OCI-LY7 (cell line): ENCODE measurements at regions not wholly inside any gene's neighbourhood (a gene's known extent, or its start where the extent isn't known, plus 50 kb on each side); places are given as distances from the start of the nearest gene placed in this dataset.

Experiments
- BruUV-seq: library from RNA; stranded (reverse); fragments of 400-500 nt; replicated peaks from 2 replicates; lab custom pipeline; 2021; lab: Mats Ljungman, UMichigan
- CTCF ChIA-PET: fragments of 300-600 bp; sonication (Branson Sonifier 250); formaldehyde crosslinking; loops from one replicate; lab custom pipeline; 2022; ENCODE audit warnings: antibody characterized with exemption; ENCODE audit not compliant: unreplicated experiment; lab: Charles Lee
- POLR2A ChIA-PET: fragments of 300-600 bp; sonication (Branson Sonifier 250); formaldehyde crosslinking; loops from one replicate; lab custom pipeline; 2022; ENCODE audit warnings: antibody characterized with exemption; lab: Charles Lee
- DNase-seq: peaks from one replicate; pipeline ENCODE4 v3.0.0-alpha.2; 2015; ENCODE audit warnings: low spot score
- H2AFZ ChIP-seq: fragments of 200-600 bp; sonication (generic), shearing (Covaris generic); 2 replicates; pipeline ENCODE4 v1.6.1; 2014; ENCODE audit warnings: mild to moderate bottlenecking, antibody characterized with exemption, low read length, moderate library complexity
- H3K27ac ChIP-seq: fragments of 200-600 bp; sonication (generic); 2 replicates; pipeline ENCODE4 v1.5.1; 2014; ENCODE audit warnings: mixed run types, low read depth, mild to moderate bottlenecking, moderate library complexity, low read length, inconsistent platforms; ENCODE audit not compliant: poor library complexity, severe bottlenecking
- H3K36me3 ChIP-seq: fragments of 200-600 bp; sonication (generic); 2 replicates; pipeline ENCODE4 v1.6.1; 2014; ENCODE audit warnings: mild to moderate bottlenecking, antibody characterized with exemption, low read length, moderate library complexity, mixed read lengths; ENCODE audit not compliant: insufficient read depth
- H3K4me1 ChIP-seq: fragments of 200-600 bp; sonication (generic); 2 replicates; pipeline ENCODE4 v1.5.1; 2014; ENCODE audit warnings: mild to moderate bottlenecking, low read length; ENCODE audit not compliant: insufficient read depth, poor library complexity, severe bottlenecking
- H3K4me2 ChIP-seq: fragments of 200-600 bp; sonication (generic); 2 replicates; pipeline ENCODE4 v1.6.1; 2014; ENCODE audit warnings: mild to moderate bottlenecking, low read length
- H3K4me3 ChIP-seq: fragments of 200-600 bp; sonication (generic); 2 replicates; pipeline ENCODE4 v1.5.1; 2014; ENCODE audit warnings: mild to moderate bottlenecking, low read depth, low read length; ENCODE audit not compliant: poor library complexity, severe bottlenecking
- H3K79me2 ChIP-seq: fragments of 200-600 bp; sonication (generic); 2 replicates; pipeline ENCODE4 v1.6.1; 2016; ENCODE audit warnings: low read depth, mild to moderate bottlenecking, low read length, moderate library complexity, mixed read lengths; ENCODE audit not compliant: insufficient read depth
- H3K9me2 ChIP-seq: fragments of 200-600 bp; sonication (generic); 2 replicates; pipeline ENCODE4 v1.6.1; 2016; ENCODE audit warnings: mild to moderate bottlenecking, low read length, mixed read lengths; ENCODE audit not compliant: insufficient read depth
- H3K9me3 ChIP-seq: fragments of 200-600 bp; sonication (generic); 2 replicates; pipeline ENCODE4 v1.6.1; 2014; ENCODE audit warnings: mild to moderate bottlenecking, mixed run types, low read length, mixed read lengths
- H4K20me1 ChIP-seq: fragments of 200-600 bp; sonication (generic); 2 replicates; pipeline ENCODE4 v1.6.1; 2014; ENCODE audit warnings: mild to moderate bottlenecking, antibody characterized with exemption, low read length, moderate library complexity, mixed read lengths; ENCODE audit not compliant: insufficient read depth
- EZH2phosphoT487 ChIP-seq: fragments of 200-600 bp; sonication (generic); IDR thresholded peaks from 2 replicates; pipeline ENCODE4 v1.6.1; 2018; ENCODE audit warnings: low read depth, borderline replicate concordance, mild to moderate bottlenecking, mixed run types, antibody characterized with exemption, low read length, moderate library complexity, mixed read lengths
- intact Hi-C: fragments of 100-400 bp; cut with micrococcal nuclease; formaldehyde crosslinking; loops from one replicate; pipeline ENCODE4 v1.10.0; 2022; ENCODE audit not compliant: unreplicated experiment
- TF ChIP-seq, protein P1 (sequence below): fragments of 200-600 bp; sonication (generic); conservative IDR thresholded peaks from 2 replicates; pipeline ENCODE4 v1.5.1; 2014; ENCODE audit warnings: mild to moderate bottlenecking, antibody characterized with exemption, low read length, moderate library complexity, mixed read lengths

DNA sequence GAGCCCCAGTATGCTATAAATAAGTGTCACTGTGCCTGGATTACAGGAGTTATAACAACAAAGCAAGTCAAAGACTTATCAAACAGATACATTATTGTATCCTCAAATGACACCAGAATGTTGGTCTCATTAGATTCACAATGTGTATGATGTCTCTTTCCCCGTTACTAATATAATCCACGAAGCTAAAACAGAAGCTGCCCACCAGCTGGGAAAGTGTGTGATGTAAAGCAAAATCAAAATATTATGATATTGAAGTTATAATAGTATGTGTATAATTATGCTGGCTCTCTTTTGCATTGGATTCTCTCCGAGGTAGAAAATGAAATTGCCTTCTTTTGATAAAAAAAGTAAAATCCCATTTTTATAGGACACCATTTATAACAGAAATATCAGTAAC is 127.3 kb upstream of the MAN2A1 start:
- intact Hi-C loops, result no loop called here
- no peaks in the 10 kb centered on the region for H3K9me2 ChIP-seq
- H3K9me3 ChIP-seq, result no peaks in the 10 kb centered on the region
- no peak for DNase-seq
- H3K36me3 ChIP-seq, result no peaks in the 10 kb centered on the region
- H2AFZ ChIP-seq, result no peak overlapping the region
- no TSS peak for BruUV-seq
- H3K4me3 ChIP-seq, result no peak overlapping the region
- TF ChIP-seq, protein P1, sequence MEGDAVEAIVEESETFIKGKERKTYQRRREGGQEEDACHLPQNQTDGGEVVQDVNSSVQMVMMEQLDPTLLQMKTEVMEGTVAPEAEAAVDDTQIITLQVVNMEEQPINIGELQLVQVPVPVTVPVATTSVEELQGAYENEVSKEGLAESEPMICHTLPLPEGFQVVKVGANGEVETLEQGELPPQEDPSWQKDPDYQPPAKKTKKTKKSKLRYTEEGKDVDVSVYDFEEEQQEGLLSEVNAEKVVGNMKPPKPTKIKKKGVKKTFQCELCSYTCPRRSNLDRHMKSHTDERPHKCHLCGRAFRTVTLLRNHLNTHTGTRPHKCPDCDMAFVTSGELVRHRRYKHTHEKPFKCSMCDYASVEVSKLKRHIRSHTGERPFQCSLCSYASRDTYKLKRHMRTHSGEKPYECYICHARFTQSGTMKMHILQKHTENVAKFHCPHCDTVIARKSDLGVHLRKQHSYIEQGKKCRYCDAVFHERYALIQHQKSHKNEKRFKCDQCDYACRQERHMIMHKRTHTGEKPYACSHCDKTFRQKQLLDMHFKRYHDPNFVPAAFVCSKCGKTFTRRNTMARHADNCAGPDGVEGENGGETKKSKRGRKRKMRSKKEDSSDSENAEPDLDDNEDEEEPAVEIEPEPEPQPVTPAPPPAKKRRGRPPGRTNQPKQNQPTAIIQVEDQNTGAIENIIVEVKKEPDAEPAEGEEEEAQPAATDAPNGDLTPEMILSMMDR, result no peak
- TF ChIP-seq EZH2phosphoT487, result no peak
- no peaks in the 10 kb centered on the region for H3K79me2 ChIP-seq
- H3K4me1 ChIP-seq, result no peaks in the 10 kb centered on the region
- ChIA-PET POLR2A (interaction anchor here (0.6 kb wide), 1 partner anchor 1269 kb away, joined by 3 read pairs; no protein-coding TSS in a partner anchor), CTCF (no interaction called here)
- no peak overlapping the region for H3K4me2 ChIP-seq
- H3K27ac ChIP-seq, result no peak overlapping the region
- H4K20me1 ChIP-seq, result no peaks in the 10 kb centered on the region

DNA sequence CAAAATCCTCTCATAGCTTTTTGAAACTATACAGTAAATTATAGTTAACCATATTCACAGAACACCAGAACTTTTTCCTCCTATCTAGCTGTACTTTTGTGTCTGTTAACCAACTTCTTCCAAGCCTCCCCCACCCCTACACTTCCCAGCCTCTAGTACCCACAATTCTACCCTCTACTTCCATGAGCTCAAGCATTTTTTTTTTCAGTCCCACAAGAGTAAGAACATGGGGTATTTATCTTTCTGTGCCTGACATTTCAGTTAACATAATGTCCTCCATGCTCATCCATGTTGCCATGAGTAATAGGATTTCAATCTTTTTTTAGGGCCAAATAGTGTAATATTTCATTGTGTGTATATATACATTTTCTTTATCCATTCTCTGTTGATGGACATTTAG is 128.3 kb upstream of the MAN2A1 start:
- Histone ChIP-seq H3K9me3 (no peaks in the 10 kb centered on the region), H3K4me2 (no peak overlapping the region), H3K36me3 (no peaks in the 10 kb centered on the region), H3K4me1 (no peaks in the 10 kb centered on the region), H3K4me3 (no peak overlapping the region), H3K79me2 (no peaks in the 10 kb centered on the region), H4K20me1 (no peaks in the 10 kb centered on the region), H3K27ac (no peak overlapping the region), H3K9me2 (no peaks in the 10 kb centered on the region), H2AFZ (no peak overlapping the region)
- TF ChIP-seq, protein P1, result no peak
- TF ChIP-seq EZH2phosphoT487, result no peak
- ChIA-PET CTCF (no interaction called here), POLR2A (no interaction called here)
- DNase-seq, result no peak
- intact Hi-C loops, result no loop called here
- BruUV-seq, result no TSS peak

DNA sequence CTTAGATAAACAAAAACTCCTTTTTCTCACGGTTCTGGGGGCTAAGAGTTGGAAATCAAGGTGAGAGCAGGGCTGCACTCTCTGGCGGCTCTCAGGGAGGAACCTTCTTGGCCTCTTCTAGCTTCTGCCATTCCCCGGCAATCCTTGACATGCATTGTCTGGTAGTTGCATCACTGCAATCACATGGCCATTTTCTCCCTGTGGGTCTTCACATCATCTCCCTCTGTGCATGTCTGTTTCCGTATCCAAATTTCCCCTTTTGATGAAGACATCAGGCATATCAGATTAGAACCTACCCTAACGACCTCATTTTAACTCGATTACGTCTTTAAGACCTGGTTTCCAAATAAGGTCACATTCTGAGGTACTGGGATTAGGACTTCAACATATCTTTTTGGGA is 129.2 kb upstream of the MAN2A1 start:
- Histone ChIP-seq H3K36me3 (no peaks in the 10 kb centered on the region), H3K4me3 (no peak overlapping the region), H3K9me3 (no peaks in the 10 kb centered on the region), H3K4me1 (no peaks in the 10 kb centered on the region), H2AFZ (no peak overlapping the region), H3K27ac (no peak overlapping the region), H3K79me2 (no peaks in the 10 kb centered on the region), H3K4me2 (no peak overlapping the region), H4K20me1 (no peaks in the 10 kb centered on the region), H3K9me2 (no peaks in the 10 kb centered on the region)
- BruUV-seq, result no TSS peak
- no peak for DNase-seq
- intact Hi-C loops, result no loop called here
- TF ChIP-seq, protein P1, result no peak
- no peak for TF ChIP-seq EZH2phosphoT487
- ChIA-PET CTCF (no interaction called here), POLR2A (no interaction called here)
